T follicular helper cell (primary cell): ENCODE measurements at regions not wholly inside any gene's neighbourhood (a gene's known extent, or its start where the extent isn't known, plus 50 kb on each side); places are given as distances from the start of the nearest gene placed in this dataset.

Experiments
- DNase-seq: peaks from one replicate; pipeline ENCODE4 v3.0.0-alpha.2; 2020; ENCODE audit warnings: low read depth

- DNase-seq, result no peak
Measured at GRCh38 chr10:78620985-78621799, 447.6 kb upstream of the ZMIZ1 start.

DNA sequence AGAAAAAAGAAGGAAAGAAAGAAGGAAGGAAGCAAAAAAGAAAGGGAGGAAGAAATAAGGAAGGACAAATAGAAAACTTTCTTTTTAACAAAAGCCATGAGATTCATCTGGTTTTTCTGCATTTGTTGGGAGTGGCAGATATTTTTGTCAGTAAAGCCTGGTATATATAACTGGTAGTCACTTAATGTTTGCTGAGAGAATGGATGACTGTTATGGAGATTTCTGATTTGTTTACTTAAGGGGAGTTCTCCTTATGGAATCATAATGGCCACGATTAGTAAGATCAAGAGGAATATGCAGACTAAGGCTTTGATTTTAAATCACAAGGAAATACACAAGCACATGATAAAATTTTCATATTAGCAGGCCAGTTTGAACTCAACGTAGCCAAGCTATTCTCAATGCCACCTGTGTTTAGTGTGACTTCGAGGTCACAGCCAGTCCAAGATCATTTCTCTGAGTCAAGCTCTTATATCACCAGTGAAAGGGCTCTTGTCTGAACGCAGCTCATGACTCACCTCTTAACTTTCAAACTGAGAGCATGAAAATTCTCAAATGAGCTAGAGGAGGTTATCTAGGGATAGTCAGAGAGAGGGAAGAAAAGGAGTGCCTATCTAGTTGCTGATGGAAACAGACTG is 445.1 kb upstream of the ZMIZ1 start:
- no peak for DNase-seq

DNA sequence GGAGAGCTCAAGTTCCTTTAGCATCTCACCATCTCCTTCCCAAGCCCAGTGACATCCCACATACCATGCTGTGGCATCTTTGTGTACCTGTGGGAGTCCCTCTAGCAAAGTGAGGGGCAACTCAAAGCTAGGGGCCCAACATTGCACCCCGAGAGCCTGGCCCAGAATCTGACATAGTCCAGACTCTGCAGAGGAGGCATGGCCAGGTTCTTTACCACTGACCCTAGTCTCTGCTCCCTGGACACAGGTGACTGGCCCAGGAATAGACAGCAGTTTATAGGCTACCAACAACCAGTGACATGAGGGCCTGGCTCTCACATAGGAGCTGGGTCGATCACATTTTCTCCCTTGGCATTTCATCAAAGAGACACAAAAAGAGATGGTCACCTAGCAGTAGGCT is 444.0 kb upstream of the ZMIZ1 start:
- no peak for DNase-seq

- no peak for DNase-seq
Measured at GRCh38 chr10:78626471-78626870, 442.3 kb upstream of the ZMIZ1 start.

DNA sequence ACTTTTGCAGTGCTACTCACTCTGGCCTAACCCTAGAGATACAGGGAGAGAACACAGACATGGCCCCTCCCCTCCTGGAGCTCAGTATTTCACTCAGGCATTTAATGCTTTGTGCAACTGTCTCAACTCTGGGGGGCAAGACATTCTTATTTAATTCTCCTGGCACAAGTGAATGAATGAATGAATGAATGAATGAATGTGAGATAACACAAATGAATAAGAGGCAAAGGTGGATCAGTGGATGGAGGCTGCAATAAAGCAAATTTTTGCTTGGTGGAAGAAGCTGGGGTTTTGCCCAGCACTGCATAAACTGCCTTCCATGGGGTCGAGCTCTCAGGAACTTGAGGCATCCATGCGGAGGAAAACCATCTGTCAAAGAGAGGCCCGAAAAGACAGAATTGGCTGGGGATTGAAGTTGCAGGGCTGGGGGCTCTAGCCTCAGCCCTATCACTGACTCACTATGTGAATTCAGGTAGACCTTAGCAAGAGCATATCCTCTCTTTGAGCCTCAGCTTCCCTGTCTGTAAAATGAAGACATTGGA is 441.4 kb upstream of the ZMIZ1 start:
- no peak for DNase-seq

- DNase-seq, result no peak
Measured at GRCh38 chr10:78628976-78629375, 439.8 kb upstream of the ZMIZ1 start.

DNA sequence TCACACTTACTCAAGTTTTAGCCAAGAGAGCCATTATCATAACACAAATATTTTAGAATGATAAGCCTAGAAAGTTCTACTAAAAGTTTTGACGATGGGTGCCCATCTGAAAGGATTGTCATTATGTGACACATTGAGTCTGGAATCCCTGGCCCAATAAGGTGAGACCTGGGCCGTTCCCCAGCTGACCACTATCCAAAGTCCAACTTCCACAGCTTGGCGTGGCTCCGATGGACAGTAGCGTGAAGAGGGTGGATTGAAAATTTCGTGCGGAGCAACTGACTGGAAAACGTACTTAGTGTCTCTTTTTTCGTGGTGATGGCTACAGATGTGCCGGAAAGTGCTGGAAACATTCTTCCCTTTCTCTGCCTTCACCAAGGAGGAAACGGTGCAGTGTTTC is 439.0 kb upstream of the ZMIZ1 start:
- DNase-seq, result no peak

GRCh38 chr10:78630944-78631838 is 437.6 kb upstream of the ZMIZ1 start:
- no peak for DNase-seq

DNA sequence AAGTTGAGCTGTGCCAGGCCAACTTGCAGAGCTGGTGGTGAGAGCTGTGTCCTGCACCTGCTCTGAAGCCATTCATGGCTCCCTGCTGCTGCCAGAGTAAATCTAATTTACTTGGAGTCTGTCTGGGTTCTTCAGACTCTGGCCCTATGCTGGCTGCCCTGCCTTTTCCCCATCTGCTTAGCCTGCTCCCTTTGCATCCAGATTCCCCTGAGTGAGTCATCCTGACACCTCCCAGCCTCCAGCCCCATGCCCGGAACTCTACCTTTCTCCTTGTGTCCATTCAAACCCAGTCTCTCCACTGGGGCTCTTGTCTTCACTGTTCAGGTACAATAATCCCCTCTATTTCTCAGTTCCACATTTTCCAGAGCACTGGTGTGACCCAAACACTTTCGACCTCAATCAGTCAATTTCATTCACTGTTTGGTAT is 434.4 kb upstream of the ZMIZ1 start:
- no peak for DNase-seq

- no peak for DNase-seq
Measured at GRCh38 chr10:78634835-78635234, 433.9 kb upstream of the ZMIZ1 start.

- DNase-seq, result no peak
Measured at GRCh38 chr10:78639629-78640028, 429.1 kb upstream of the ZMIZ1 start.

GRCh38 chr10:78640796-78641636 is 427.8 kb upstream of the ZMIZ1 start:
- DNase-seq, result no peak

DNA sequence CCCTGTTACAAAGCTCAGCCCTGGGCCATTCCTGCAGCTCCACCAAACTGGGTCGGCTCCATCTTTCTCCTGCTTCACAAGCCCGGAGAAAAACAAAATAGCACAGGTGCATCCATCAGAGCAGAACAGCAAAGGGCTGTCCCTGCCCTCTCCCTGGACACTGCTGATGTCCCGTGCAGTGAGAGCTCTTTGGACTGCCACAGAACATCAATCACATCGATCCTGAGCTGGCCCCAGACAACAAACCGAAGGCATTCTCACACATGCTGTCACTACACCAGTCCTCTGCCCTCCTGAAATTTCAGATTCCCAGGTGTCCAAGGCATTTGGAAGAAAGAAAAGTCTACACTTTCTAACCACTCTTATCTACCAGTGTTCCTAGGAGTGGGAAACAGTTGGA is 427.1 kb upstream of the ZMIZ1 start:
- DNase-seq, result no peak

DNA sequence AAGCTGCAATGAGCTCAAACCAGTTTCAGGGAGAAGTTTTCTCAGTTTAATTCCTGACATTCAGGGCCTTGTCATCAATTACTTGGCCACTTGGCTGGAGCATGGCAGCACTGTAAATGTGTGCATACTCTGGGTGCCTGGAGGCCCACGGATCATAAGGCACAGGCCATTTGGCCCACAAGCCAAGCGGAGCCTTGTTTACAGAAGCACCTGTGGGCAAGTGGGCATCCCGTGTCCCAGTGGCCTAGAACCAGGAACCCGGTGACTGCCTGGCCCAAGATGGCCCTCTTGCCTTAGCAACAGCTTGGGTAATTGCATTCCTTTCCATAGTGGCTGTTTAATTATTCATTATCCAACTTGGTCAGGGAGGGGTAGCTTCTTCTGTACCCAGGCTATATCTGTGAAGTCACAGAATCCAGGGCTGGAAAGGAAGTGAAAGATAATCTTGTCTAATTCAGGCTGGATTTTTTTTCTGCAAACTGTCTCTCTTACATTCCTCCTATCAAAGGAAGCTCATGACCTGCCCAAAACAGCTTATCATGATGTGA is 426.4 kb upstream of the ZMIZ1 start:
- DNase-seq, result no peak

DNA sequence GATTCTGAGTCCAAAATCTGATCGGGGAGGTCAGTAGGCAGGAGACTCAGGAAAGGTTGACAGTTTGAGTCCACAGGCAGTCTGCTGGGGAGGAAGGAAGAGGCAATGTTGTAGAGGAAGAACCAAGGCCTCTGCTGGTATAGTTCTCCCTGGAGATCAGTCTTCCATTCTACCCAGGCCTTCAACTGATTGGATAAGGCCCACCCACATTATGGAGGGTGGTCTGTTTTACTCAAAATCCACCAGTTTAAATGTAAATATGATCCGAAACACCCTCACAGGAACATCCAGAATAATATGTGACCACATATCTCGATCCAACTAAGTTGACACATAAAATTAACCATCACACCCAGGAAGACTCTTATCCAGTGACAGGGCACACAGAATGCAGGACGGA is 425.3 kb upstream of the ZMIZ1 start:
- DNase-seq, result no peak

- no peak for DNase-seq
Measured at GRCh38 chr10:78644550-78644949, 424.2 kb upstream of the ZMIZ1 start.

DNA sequence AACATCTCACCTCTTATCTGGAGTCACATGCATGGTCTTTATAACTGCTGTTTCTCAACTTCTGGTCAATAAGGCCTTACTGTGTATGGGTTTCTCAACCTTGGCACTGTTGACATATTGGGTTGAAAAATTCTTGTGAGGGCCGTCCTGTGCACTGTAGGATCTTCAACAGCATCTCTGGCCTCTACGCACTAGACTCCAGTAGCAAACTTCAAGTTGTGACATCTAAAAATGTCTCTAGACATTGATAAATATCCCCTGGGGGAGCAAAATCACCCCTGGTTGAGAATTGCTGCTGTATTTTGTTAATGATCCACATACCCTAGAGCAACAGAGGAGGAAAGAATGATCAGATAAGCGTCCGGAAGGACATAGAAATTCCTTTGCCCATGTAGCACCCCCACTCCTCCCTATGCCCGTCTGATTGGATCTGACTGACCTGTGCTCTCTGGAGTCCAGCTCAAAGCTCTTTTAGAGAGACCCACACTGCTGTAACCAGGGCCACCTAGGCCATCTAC is 423.5 kb upstream of the ZMIZ1 start:
- no peak for DNase-seq

DNA sequence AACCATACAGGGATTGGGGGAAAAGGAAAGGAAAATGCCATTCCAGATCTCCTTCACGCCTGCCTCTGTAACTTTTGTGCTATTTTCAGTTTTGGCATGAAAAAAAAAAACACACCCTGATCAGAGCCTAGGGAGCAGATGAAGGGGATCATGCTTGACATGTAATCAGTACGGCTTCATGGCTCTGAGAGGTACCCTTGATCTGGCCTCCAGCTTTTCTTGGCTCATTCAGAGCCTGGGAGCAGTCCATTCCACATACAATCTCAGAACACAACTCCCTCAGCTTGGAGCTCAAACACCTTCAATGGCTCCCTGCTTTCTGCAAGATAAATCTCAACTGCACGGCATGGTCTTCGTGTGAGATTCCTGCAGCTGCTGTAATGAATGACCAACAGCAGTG is 422.8 kb upstream of the ZMIZ1 start:
- no peak for DNase-seq

DNA sequence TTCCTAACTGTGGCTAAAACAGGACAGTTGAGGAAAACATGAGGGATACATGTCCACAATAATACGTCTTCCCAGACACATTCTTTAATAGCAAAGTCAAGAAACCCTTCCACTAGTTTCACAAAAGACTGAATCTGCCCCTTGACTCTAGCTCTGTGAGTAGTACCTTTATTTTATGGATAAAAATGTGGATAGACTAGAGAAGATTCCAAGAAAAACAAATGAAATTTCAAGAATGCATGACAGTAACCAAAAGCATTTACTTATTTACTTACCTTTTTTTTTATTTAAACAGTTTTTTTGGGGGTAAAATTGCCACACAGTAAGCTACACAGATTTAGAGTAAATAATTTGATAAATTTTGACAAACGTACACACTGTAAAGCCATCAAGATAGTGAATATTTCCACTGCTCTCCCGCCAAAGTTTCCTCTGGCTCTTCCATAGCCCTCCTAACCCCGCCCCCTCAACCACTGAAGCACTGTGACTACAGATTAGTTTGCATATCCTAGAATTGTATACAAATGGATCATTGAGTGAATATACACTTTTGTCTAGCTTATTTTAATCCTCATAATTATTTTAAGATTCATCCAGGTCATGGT is 420.4 kb upstream of the ZMIZ1 start:
- no peak for DNase-seq

GRCh38 chr10:78649429-78649828 is 419.3 kb upstream of the ZMIZ1 start:
- DNase-seq, result no peak
